ENCODE measurements at regions not wholly inside any gene's neighbourhood (a gene's known extent, or its start where the extent isn't known, plus 50 kb on each side); places are given as distances from the start of the nearest gene placed in this dataset.

DNA sequence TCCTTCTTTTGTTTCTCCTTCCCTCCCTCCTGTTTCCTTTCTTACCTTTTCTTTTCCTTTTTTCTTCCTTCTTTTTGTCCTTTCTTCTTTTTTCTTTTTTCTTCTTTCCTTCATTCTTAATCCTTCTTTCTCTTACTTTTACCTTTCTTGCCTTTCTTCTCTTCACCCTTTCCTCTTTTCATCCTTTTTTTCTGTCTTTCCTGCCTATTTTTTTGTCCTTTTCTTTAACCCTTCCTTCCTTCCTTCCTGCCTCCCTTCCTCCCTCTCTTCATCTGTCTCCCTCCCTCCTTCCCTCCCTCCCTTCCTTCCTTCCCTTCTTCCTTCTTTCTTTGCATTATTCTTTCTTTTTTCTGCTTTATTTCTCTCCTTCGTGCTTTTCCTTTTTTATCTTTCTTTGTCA lies 160.7 kb downstream of the AXIN2 start:
- no peak overlapping the region for H3K4me2 ChIP-seq (ENCODE audit: low read depth, low read length, poor library complexity, severe bottlenecking)
- H2AFZ ChIP-seq (ENCODE audit: low read length): no peak overlapping the region
- no peak overlapping the region for H3K27ac ChIP-seq (ENCODE audit: low read length)
- no peaks in the 10 kb centered on the region for H4K20me1 ChIP-seq (ENCODE audit: insufficient read depth, low read depth, low read length)
- no peak overlapping the region for H3K4me3 ChIP-seq (ENCODE audit: low read length)
- no peaks in the 10 kb centered on the region for H3K79me2 ChIP-seq (ENCODE audit: low read length)
- DNase-seq: no peak
- H3K27me3 ChIP-seq (ENCODE audit: low read length): no peaks in the 10 kb centered on the region
- no peaks in the 10 kb centered on the region for H3K36me3 ChIP-seq (ENCODE audit: insufficient read depth, low read length)
- H3K9me3 ChIP-seq (ENCODE audit: low read length): no peaks in the 10 kb centered on the region
- no peaks in the 10 kb centered on the region for H3K9me2 ChIP-seq (replicated peaks; ENCODE audit: insufficient read depth, low read length)
- no peak overlapping the region for H3K9ac ChIP-seq (ENCODE audit: low read length)
- no peaks in the 10 kb centered on the region for H3K4me1 ChIP-seq (ENCODE audit: low read length)

DNA sequence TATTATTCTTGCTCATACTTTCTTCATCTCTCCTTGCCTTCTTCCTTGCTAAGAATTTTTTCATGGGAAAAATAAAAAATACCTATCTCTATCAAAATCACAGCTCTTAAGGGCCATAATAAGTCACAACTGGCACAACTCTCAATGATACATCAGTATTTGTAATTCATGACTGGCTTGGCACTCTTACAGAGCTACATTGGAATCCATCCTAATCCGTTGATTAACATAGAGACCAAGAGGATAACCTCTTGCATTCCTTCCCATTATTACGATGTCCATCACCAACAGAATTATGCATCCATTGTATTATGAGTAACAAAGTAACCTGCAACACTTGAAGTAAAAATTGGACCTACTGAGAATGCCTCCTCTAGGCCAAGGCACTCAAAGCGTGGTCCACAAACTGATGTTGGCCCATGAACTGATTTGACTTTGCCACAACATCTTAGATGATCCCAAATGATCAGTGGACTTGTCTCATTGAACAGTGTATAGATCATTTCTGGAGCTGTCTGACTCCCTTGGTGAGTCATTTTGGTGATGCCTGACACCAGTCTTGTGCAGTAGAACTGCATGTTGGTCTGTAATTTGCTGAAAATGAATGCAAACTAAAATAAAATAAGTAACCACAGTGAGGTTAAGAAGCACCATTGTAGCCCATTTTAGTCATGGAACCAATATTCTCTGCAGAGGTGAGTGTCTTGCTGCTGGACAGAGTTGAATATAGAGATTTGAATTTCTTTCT lies 163.2 kb downstream of the AXIN2 start:
- H3K9ac ChIP-seq (ENCODE audit: low read length): no peak overlapping the region
- no peaks in the 10 kb centered on the region for H3K27me3 ChIP-seq (ENCODE audit: low read length)
- H3K36me3 ChIP-seq (ENCODE audit: insufficient read depth, low read length): no peaks in the 10 kb centered on the region
- no peaks in the 10 kb centered on the region for H3K9me3 ChIP-seq (ENCODE audit: low read length)
- H3K4me3 ChIP-seq (ENCODE audit: low read length): no peak overlapping the region
- no peaks in the 10 kb centered on the region for H3K79me2 ChIP-seq (ENCODE audit: low read length)
- H2AFZ ChIP-seq (ENCODE audit: low read length): no peak overlapping the region
- H3K9me2 ChIP-seq (replicated peaks; ENCODE audit: insufficient read depth, low read length): no peaks in the 10 kb centered on the region
- no peaks in the 10 kb centered on the region for H4K20me1 ChIP-seq (ENCODE audit: insufficient read depth, low read depth, low read length)
- no peak for DNase-seq
- H3K4me2 ChIP-seq (ENCODE audit: low read depth, low read length, poor library complexity, severe bottlenecking): no peak overlapping the region
- H3K4me1 ChIP-seq (ENCODE audit: low read length): no peaks in the 10 kb centered on the region
- no peak overlapping the region for H3K27ac ChIP-seq (ENCODE audit: low read length)

DNA sequence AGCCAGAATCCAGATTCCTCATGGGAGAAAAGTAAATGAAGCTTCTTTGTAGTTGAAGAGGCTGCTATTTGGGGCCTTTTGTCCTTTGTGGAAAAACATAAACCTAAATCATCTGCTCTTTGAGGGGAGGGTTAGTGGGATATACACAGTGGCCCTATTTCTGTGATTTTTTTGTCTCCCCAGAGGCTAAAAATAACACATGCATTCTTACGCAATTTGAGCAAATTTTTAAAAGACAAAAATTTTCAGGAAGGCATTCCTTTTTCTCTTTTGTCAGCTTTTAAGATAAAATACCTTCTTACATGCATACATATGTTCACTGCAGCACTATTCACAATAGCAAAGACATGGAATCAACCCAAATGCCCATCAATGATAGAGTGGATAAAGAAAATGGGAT lies 165.5 kb downstream of the AXIN2 start:
- H4K20me1 ChIP-seq (ENCODE audit: insufficient read depth, low read depth, low read length): no peaks in the 10 kb centered on the region

DNA sequence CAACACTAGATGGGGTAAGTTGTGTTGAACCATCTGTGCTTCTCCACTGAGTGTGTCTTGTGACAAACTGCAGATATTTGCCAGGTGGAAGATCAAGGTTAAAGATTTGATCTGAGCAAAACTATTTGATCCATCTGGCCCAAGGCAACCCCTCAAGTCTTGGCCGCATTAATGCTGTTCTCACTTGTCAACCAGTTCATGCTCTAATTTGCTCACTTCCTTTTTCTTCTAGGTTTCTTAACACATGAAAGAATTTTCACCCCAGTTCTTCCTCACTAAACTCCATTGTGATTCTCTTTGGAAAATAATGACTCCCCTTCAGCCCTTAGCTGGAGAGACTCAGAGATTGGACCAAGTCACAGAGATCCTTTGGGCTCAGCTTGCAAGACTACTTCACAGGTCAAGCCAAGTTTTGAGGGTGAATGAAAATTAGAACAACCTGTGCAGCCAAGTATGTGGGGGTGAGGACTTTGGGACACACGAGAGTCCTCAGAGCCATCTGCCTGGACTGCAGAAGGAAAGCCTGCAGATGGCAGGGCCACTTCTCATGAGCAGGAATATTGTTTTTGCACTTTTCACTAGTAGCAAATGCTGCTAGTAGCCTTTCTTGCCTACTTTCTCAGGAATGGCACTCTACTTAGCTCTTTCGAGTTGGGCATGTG lies 166.5 kb downstream of the AXIN2 start:
- Histone ChIP-seq H3K27ac (ENCODE audit: low read length) (no peak overlapping the region), H3K79me2 (ENCODE audit: low read length) (no peaks in the 10 kb centered on the region), H3K9me2 (replicated peaks; ENCODE audit: insufficient read depth, low read length) (no peaks in the 10 kb centered on the region)

More for the DNA sequence above, 165.5 kb downstream of the AXIN2 start:
- Histone ChIP-seq H3K4me2 (ENCODE audit: low read depth, low read length, poor library complexity, severe bottlenecking) (no peak overlapping the region), H2AFZ (ENCODE audit: low read length) (no peak overlapping the region), H3K36me3 (ENCODE audit: insufficient read depth, low read length) (no peaks in the 10 kb centered on the region), H3K27ac (ENCODE audit: low read length) (no peak overlapping the region), H3K79me2 (ENCODE audit: low read length) (no peaks in the 10 kb centered on the region), H3K9me2 (replicated peaks; ENCODE audit: insufficient read depth, low read length) (no peaks in the 10 kb centered on the region), H3K9ac (ENCODE audit: low read length) (no peak overlapping the region), H3K27me3 (ENCODE audit: low read length) (no peaks in the 10 kb centered on the region), H3K4me3 (ENCODE audit: low read length) (no peak overlapping the region), H3K4me1 (ENCODE audit: low read length) (no peaks in the 10 kb centered on the region), H3K9me3 (ENCODE audit: low read length) (no peaks in the 10 kb centered on the region)
- no peak for DNase-seq

DNA sequence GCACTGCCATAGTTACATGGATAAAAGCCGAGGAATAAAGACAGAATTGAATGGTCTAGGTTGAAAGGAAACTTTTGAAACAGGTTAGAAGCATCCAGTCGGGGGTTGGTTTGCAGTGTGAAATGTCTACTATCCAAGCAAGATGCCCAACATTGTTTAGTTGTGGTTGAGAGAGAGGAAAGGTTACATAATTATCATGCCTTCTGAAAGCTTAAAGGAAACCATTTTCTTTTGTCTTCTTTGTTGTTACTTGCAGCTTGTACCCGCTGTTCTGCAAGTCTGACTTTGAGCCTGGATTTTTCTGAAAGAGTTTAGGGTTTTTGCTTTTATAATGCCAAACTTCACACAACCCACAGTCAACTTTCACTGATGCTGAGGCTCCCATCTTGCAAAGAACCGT lies 167.9 kb downstream of the AXIN2 start:
- Histone ChIP-seq H4K20me1 (ENCODE audit: insufficient read depth, low read depth, low read length) (no peaks in the 10 kb centered on the region), H3K9me2 (replicated peaks; ENCODE audit: insufficient read depth, low read length) (no peaks in the 10 kb centered on the region), H3K36me3 (ENCODE audit: insufficient read depth, low read length) (no peaks in the 10 kb centered on the region), H3K9me3 (ENCODE audit: low read length) (no peaks in the 10 kb centered on the region), H2AFZ (ENCODE audit: low read length) (no peak overlapping the region), H3K9ac (ENCODE audit: low read length) (no peak overlapping the region), H3K27ac (ENCODE audit: low read length) (no peak overlapping the region), H3K4me1 (ENCODE audit: low read length) (no peaks in the 10 kb centered on the region), H3K79me2 (ENCODE audit: low read length) (no peaks in the 10 kb centered on the region), H3K27me3 (ENCODE audit: low read length) (no peaks in the 10 kb centered on the region), H3K4me2 (ENCODE audit: low read depth, low read length, poor library complexity, severe bottlenecking) (no peak overlapping the region), H3K4me3 (ENCODE audit: low read length) (no peak overlapping the region)
- DNase-seq: no peak

More for the DNA sequence above, 166.5 kb downstream of the AXIN2 start:
- Histone ChIP-seq H4K20me1 (ENCODE audit: insufficient read depth, low read depth, low read length) (no peaks in the 10 kb centered on the region), H3K36me3 (ENCODE audit: insufficient read depth, low read length) (no peaks in the 10 kb centered on the region), H3K27me3 (ENCODE audit: low read length) (no peaks in the 10 kb centered on the region), H3K4me2 (ENCODE audit: low read depth, low read length, poor library complexity, severe bottlenecking) (no peak overlapping the region), H2AFZ (ENCODE audit: low read length) (no peak overlapping the region), H3K4me1 (ENCODE audit: low read length) (no peaks in the 10 kb centered on the region), H3K9ac (ENCODE audit: low read length) (no peak overlapping the region), H3K4me3 (ENCODE audit: low read length) (no peak overlapping the region), H3K9me3 (ENCODE audit: low read length) (no peaks in the 10 kb centered on the region)
- DNase-seq: no peak

DNA sequence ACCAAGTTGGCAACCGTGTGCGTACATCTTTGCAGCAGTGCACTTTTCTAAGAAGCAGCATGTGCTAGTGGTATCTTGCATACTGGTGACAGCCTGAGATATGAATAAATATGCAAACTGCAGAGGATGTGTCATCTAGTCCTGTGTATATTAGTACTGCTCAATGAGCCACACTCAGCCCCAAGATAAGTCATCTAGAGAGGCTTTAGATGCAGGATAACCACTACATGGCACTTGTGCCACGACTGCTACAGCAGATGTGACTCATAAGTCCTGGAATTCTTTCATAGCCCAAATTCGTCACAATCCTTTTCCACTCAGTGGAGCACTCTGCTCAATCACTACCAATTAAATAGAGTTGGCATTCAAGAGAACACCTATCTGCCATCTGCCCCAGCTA lies 171.5 kb downstream of the AXIN2 start:
- Histone ChIP-seq H3K4me3 (ENCODE audit: low read length) (no peak overlapping the region), H3K4me1 (ENCODE audit: low read length) (no peaks in the 10 kb centered on the region), H2AFZ (ENCODE audit: low read length) (no peak overlapping the region), H3K27me3 (ENCODE audit: low read length) (no peaks in the 10 kb centered on the region), H3K9me2 (replicated peaks; ENCODE audit: insufficient read depth, low read length) (no peaks in the 10 kb centered on the region), H4K20me1 (ENCODE audit: insufficient read depth, low read depth, low read length) (no peaks in the 10 kb centered on the region), H3K9me3 (ENCODE audit: low read length) (no peaks in the 10 kb centered on the region), H3K4me2 (ENCODE audit: low read depth, low read length, poor library complexity, severe bottlenecking) (no peak overlapping the region), H3K9ac (ENCODE audit: low read length) (no peak overlapping the region), H3K79me2 (ENCODE audit: low read length) (no peaks in the 10 kb centered on the region), H3K27ac (ENCODE audit: low read length) (no peak overlapping the region), H3K36me3 (ENCODE audit: insufficient read depth, low read length) (no peaks in the 10 kb centered on the region)
- DNase-seq: no peak

DNA sequence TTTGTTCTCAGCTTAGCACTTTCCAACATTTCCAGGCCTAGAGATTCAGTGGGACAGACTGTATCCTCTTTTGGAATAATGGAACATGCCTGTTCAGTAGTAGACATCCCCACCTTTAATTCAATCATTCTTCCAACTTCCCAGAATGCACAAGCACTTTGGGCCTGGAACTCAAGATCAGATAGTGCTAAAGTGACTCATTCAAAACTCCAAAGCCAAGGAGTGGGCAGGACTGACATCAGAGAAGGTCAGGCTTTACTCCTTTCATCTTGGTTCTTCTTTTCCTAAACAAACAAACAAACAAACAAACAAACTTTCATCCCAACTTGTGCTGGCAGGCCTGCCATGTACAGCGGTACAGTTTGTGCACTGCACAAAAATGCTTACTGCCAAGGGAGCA lies 172.0 kb downstream of the AXIN2 start:
- Histone ChIP-seq H3K4me3 (ENCODE audit: low read length) (no peak overlapping the region), H2AFZ (ENCODE audit: low read length) (no peak overlapping the region), H3K4me1 (ENCODE audit: low read length) (no peaks in the 10 kb centered on the region), H3K4me2 (ENCODE audit: low read depth, low read length, poor library complexity, severe bottlenecking) (no peak overlapping the region), H3K27me3 (ENCODE audit: low read length) (no peaks in the 10 kb centered on the region), H3K79me2 (ENCODE audit: low read length) (no peaks in the 10 kb centered on the region), H4K20me1 (ENCODE audit: insufficient read depth, low read depth, low read length) (no peaks in the 10 kb centered on the region), H3K9me2 (replicated peaks; ENCODE audit: insufficient read depth, low read length) (no peaks in the 10 kb centered on the region), H3K36me3 (ENCODE audit: insufficient read depth, low read length) (no peaks in the 10 kb centered on the region), H3K9ac (ENCODE audit: low read length) (no peak overlapping the region), H3K27ac (ENCODE audit: low read length) (no peak overlapping the region), H3K9me3 (ENCODE audit: low read length) (no peaks in the 10 kb centered on the region)
- no peak for DNase-seq

DNA sequence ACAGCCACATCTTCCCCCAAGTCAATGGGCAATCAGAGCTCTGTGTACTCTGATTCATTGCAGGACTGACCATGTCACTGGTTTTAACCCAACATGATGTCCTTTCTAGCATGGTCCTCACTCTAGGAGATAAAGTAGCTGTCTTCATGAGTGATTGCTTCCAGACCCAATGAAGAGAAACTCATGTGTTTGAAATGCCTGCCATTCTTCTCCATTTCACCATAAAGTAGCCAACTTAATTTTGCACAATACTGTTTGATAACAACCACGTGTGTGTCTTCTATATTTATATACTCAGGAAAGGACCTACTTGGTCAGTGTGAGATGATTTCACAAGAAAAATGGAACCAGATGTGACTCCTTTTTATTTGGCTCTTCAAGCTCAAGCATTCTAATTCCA lies 172.5 kb downstream of the AXIN2 start:
- Histone ChIP-seq H3K9ac (ENCODE audit: low read length) (no peak overlapping the region), H4K20me1 (ENCODE audit: insufficient read depth, low read depth, low read length) (no peaks in the 10 kb centered on the region), H3K4me1 (ENCODE audit: low read length) (no peaks in the 10 kb centered on the region), H3K4me2 (ENCODE audit: low read depth, low read length, poor library complexity, severe bottlenecking) (no peak overlapping the region), H3K36me3 (ENCODE audit: insufficient read depth, low read length) (no peaks in the 10 kb centered on the region), H2AFZ (ENCODE audit: low read length) (no peak overlapping the region), H3K79me2 (ENCODE audit: low read length) (no peaks in the 10 kb centered on the region), H3K27me3 (ENCODE audit: low read length) (no peaks in the 10 kb centered on the region), H3K27ac (ENCODE audit: low read length) (no peak overlapping the region), H3K9me2 (replicated peaks; ENCODE audit: insufficient read depth, low read length) (no peaks in the 10 kb centered on the region), H3K9me3 (ENCODE audit: low read length) (no peaks in the 10 kb centered on the region), H3K4me3 (ENCODE audit: low read length) (no peak overlapping the region)
- DNase-seq: no peak
